SH-SY5Y (cell line): ENCODE measurements at regions not wholly inside any gene's neighbourhood (a gene's known extent, or its start where the extent isn't known, plus 50 kb on each side); places are given as distances from the start of the nearest gene placed in this dataset.

Experiments
- GATA2 ChIP-seq: IDR thresholded peaks from 2 replicates; pipeline ENCODE4 v1.6.1; 2011; ENCODE audit warnings: mild to moderate bottlenecking, low read depth, low read length
- GATA3 ChIP-seq: IDR thresholded peaks from 2 replicates; pipeline ENCODE4 v1.6.1; 2011; ENCODE audit warnings: low read depth, mild to moderate bottlenecking, low read length, moderate library complexity

- TF ChIP-seq GATA2: no peak
- TF ChIP-seq GATA3: no peak
Measured at GRCh38 chr6:66937180-66937579, 1230.2 kb upstream of the EYS start.
